Activated T-helper 1 cell treated with anti-CD3 and anti-CD28 coated beads, Interleukin-12 subunit alpha, Interleukin-12 subunit beta, Interleukin-2, Interleukin-4 antibody, amounts not matched to agents 30 ng/mL and 10 ng/mL and 1 ng/mL, durations not matched to agents 14 hours and 24 hours and 36 hours (primary cell): ENCODE measurements at regions not wholly inside any gene's neighbourhood (a gene's known extent, or its start where the extent isn't known, plus 50 kb on each side); places are given as distances from the start of the nearest gene placed in this dataset.
"Not testable (repeated sequence)": the region's sequence is repeated elsewhere in the genome, so short reads cannot be mapped to it uniquely, and the experiment has no call there.

Source experiments
- DNase-seq: peaks from one replicate; pipeline ENCODE4 v3.0.0; 2021; ENCODE audit warnings: low spot score
- H3K27ac Mint-ChIP-seq: one replicate; pipeline ENCODE4 v1.8.0; 2021; ENCODE audit warnings: mild to moderate bottlenecking, mixed read lengths
- H3K27me3 Mint-ChIP-seq: one replicate; pipeline ENCODE4 v1.8.0; 2022; ENCODE audit warnings: mild to moderate bottlenecking, moderate library complexity, mixed read lengths; ENCODE audit not compliant: insufficient read depth
- H3K36me3 Mint-ChIP-seq: one replicate; pipeline ENCODE4 v1.8.0; 2021; ENCODE audit warnings: low read depth, mixed read lengths
- H3K4me1 Mint-ChIP-seq: one replicate; pipeline ENCODE4 v1.8.0; 2021; ENCODE audit warnings: low read depth, mixed read lengths
- H3K4me3 Mint-ChIP-seq: one replicate; pipeline ENCODE4 v1.8.0; 2021; ENCODE audit warnings: mild to moderate bottlenecking, moderate library complexity, mixed read lengths
- H3K9me3 Mint-ChIP-seq: one replicate; pipeline ENCODE4 v1.8.0; 2021; ENCODE audit warnings: mixed read lengths
- intact Hi-C: fragments of 100-400 bp; cut with micrococcal nuclease; formaldehyde crosslinking; loops from one replicate; pipeline ENCODE4 v1.15.1; 2024

DNA sequence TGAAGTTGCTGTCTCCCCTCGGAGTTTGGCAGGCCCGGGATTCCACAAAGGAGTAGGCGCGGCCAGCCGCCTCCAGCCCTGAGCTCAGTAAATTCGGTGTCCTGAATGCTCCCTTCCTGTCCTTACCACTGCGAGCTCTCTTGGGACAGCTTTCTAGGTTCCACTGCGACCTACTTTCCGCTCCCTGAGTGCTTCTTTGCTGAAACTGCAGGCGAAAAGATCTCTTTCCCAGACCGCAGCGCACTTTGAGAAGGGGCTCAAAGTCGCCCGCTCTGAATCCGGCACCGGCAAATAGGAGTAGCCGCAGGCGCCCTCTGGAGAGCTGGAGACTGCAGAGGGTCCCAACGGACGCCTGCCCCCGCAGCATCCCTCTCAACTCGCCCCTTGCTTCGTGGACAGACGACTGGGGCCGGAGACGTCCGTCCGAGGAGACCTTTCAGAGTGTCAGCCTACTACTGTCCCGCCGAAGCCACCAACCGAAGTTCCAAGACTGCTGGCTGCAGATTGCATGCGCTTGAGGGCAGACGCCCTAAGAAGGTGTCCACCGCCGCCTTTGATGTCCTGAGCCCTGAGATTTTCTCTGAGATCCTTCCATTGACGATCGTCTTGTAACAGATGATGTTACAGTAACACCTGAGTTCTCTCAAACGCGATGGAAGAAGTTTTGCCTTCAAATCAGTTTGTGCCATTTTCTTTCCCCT lies 96.0 kb downstream of the ANXA2R start:
- Mint-ChIP-seq H3K4me1 (peaks cover 4% of the 10 kb centered on the region), H3K9me3 (no peaks in the 10 kb centered on the region), H3K4me3 (no peak overlapping the region), H3K36me3 (no peaks in the 10 kb centered on the region), H3K27ac (no peak overlapping the region), H3K27me3 (peaks cover 41% of the 10 kb centered on the region)
- intact Hi-C loops = no loop called here
- DNase-seq = no peak

DNA sequence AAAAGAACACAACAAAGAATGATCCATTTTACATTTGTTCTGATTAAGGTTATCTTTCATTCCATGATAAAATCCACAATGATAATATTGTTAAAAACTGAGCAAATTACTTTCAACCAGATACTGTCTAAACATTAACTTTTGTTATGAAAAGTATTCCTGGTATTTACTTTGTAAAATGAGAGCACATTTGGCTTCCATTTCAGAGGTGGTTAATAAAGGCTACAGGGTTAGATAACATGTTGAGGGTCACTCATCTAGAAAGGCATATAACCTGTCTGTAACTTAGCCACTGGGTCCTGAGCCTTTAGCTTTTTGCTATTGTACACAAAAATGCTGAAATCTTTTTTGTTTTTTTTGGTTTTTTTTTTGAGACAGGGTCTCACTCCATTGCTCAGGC lies 99.3 kb downstream of the ANXA2R start:
- H3K4me1 Mint-ChIP-seq = no peaks in the 10 kb centered on the region
- intact Hi-C loops = no loop called here
- H3K36me3 Mint-ChIP-seq = no peaks in the 10 kb centered on the region
- H3K27ac Mint-ChIP-seq = no peak overlapping the region
- H3K27me3 Mint-ChIP-seq = peaks cover 42% of the 10 kb centered on the region
- peaks cover 4% of the 10 kb centered on the region for H3K9me3 Mint-ChIP-seq
- no peak overlapping the region for H3K4me3 Mint-ChIP-seq
- DNase-seq = no peak

DNA sequence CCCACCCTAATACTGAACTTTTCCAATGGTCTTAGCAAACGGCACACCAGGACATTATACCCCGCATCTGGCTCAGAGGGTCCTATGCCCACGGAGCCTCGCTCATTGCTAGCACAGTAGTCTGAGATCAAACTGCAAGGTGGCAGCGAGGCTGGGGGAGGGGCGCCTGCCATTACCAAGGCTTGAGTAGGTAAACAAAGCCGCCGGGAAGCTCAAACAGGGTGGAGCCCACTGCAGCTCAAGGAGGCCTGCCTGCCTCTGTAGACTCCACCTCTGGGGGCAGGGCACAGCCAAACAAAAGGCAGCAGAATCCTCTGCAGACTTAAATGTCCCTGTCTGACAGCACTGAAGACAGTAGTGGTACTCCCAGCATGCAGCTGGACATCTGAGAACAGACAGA lies 108.1 kb downstream of the ANXA2R start:
- H3K9me3 Mint-ChIP-seq, intact Hi-C loops, DNase-seq, H3K36me3 Mint-ChIP-seq, H3K4me3 Mint-ChIP-seq, H3K4me1 Mint-ChIP-seq, H3K27ac Mint-ChIP-seq: not testable (repeated sequence)
- peaks cover 24% of the 10 kb centered on the region for H3K27me3 Mint-ChIP-seq

DNA sequence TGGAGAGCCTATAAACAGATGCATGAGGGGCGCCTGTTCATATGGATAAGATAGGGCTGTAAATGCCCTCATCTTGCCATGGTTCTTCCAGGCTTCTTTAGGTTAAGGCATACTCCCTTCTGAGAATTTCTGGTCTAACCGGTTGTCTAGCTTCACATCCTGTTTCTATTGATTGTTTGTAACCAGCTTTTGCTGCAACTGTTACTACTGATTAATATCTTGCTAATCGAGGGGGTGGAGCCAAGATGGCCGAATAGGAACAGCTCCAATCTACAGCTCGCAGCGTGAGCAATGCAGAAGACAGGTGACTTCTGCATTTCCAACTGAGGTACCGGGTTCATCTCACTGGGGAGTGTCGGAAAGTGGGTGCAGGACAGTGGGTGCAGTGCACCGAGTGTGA lies 108.7 kb downstream of the ANXA2R start:
- intact Hi-C loops, H3K4me3 Mint-ChIP-seq, H3K4me1 Mint-ChIP-seq, H3K9me3 Mint-ChIP-seq, H3K36me3 Mint-ChIP-seq, H3K27ac Mint-ChIP-seq, DNase-seq: not testable (repeated sequence)
- H3K27me3 Mint-ChIP-seq = peaks cover 24% of the 10 kb centered on the region

DNA sequence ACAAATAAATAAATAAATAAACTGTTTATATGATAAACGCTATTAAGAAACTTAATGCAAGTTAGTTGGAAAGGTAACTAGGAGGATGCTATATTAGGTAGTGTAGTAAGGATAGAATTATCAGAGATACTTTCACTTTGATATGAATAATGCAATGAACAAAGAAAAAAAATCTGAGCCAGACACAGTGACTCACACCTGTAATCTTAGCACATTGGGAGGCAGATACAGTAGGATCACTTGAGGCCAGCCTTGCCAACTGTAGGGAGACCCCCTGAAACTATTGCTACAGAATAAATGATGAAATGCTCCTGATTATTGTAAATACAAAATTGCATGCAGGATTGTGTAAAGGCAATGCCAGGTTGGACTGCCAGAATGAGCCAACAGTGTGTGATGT lies 109.2 kb downstream of the ANXA2R start:
- peaks cover 9% of the 10 kb centered on the region for H3K9me3 Mint-ChIP-seq
- intact Hi-C loops = no loop called here

DNA sequence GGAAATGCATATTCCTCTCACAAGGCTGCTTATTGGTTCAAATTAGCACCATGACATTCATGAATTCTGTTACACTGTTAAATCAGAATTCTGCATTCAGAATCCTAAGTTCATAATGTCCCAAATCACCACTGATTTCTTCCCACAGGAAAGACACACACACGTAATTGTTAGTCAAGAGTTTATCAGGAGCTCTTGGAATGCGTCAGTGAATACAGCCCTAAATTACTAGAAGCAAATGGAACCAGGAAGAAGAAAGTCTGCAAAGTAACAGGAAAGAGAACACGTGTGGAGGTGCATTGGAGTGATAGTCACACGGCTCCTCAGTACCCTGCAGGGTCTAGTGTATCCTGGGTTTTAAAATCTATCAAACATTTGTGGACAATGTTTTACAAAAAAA lies 110.2 kb downstream of the ANXA2R start:
- no peak for DNase-seq
- Mint-ChIP-seq H3K4me3 (no peak overlapping the region), H3K9me3 (peaks cover 9% of the 10 kb centered on the region), H3K27ac (no peak overlapping the region), H3K4me1 (no peaks in the 10 kb centered on the region), H3K36me3 (peaks cover 3% of the 10 kb centered on the region), H3K27me3 (peaks cover 16% of the 10 kb centered on the region)
- intact Hi-C loops = no loop called here

More for the DNA sequence above, 109.2 kb downstream of the ANXA2R start:
- H3K27me3 Mint-ChIP-seq = peaks cover 22% of the 10 kb centered on the region
- H3K4me1 Mint-ChIP-seq = no peaks in the 10 kb centered on the region
- H3K4me3 Mint-ChIP-seq = no peak overlapping the region
- H3K36me3 Mint-ChIP-seq = peaks cover 3% of the 10 kb centered on the region
- DNase-seq = no peak
- H3K27ac Mint-ChIP-seq = no peak overlapping the region

DNA sequence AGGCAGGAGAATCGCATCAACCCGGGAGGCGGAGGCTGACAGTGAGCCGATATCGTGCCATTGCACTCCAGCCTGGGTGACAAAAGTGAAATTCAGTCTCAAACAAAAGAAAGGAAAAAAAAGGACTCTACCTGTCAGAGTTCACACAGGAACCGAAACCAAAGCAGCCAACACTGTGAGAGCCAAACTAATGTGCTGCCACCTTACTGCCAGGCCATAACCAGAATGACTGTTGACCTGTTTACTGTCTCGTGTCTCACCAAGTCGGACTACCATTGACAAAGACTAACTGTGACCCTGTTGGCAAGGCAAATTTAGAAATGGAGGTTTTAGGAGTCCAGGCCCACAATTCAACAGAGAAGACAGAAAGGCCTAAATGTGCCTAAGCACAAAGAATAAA lies 112.4 kb downstream of the ANXA2R start:
- H3K4me1 Mint-ChIP-seq = no peaks in the 10 kb centered on the region
- H3K9me3 Mint-ChIP-seq = peaks cover 5% of the 10 kb centered on the region
- intact Hi-C loops = no loop called here
- no peak overlapping the region for H3K27ac Mint-ChIP-seq
- H3K36me3 Mint-ChIP-seq = peaks cover under 1% of the 10 kb centered on the region
- H3K27me3 Mint-ChIP-seq = peaks cover 6% of the 10 kb centered on the region
- no peak overlapping the region for H3K4me3 Mint-ChIP-seq
- no peak for DNase-seq

DNA sequence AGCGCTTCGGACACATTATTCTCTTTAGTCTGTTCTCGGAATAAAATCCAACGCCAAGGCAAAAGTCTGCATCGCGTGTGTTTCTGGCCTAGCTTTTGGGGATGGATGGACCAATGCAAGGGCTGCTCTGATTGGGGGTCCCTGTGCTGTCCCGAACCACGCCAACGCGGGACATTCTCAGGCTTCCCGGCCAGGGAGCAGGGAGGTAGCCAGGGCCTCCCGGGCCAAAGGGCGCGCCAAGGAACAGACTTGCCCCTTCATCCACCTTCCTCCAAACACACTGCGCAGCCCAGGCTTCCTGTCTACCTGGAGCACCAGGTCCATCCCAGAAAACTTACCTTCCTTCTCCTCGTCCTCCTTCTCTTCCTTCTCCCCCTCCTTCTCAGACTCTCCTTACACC lies 113.0 kb upstream of the SELENOP start:
- Mint-ChIP-seq H3K9me3 (no peaks in the 10 kb centered on the region), H3K27ac (no peak overlapping the region), H3K4me3 (no peak overlapping the region), H3K36me3 (no peaks in the 10 kb centered on the region), H3K4me1 (no peaks in the 10 kb centered on the region), H3K27me3 (no peaks in the 10 kb centered on the region)
- intact Hi-C loops = no loop called here
- no peak for DNase-seq

DNA sequence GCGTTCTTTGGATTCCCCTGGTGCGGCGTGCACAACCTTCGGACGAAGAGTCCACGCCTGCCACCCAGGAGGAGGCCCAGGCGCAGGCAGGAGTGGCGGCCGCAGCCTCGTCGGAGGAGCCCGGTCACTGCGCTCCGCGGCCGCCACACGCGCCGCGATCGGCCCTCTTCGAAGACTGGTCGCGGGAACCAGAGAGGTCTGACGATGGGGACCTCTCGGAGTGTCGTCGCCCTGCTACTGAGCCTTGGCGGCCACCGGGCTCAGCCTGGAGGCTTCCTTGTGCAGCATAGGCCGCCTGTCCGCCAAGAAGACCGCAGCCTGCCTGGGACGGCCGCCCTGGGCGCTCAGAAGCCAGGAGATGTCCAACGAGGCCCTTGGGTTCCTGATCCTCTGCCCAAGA lies 112.5 kb upstream of the SELENOP start:
- Mint-ChIP-seq H3K9me3 (no peaks in the 10 kb centered on the region), H3K27me3 (no peaks in the 10 kb centered on the region), H3K27ac (no peak overlapping the region), H3K36me3 (no peaks in the 10 kb centered on the region), H3K4me1 (no peaks in the 10 kb centered on the region), H3K4me3 (no peak overlapping the region)
- intact Hi-C loops = no loop called here
- no peak for DNase-seq

DNA sequence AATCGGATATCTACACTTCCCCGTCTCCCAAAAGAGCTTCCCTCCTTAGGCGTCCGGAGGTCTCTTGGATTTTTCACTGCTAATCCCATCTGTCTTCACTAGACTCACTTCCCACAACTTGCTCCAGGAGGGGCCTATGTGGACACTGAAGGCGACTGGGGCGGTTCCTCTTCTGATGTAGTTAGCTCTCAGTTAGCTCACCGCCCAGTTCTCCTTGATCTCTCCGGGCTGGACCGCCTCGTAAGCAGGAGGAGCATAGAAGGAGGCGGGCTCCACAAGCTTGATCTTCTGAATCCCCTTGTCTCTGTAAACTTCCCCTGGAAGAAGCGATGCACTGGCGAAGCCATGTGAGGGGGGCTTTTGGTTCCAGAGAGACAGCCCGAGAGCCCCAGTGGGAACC lies 112.0 kb upstream of the SELENOP start:
- DNase-seq = no peak
- Mint-ChIP-seq H3K27ac (no peak overlapping the region), H3K36me3 (no peaks in the 10 kb centered on the region), H3K9me3 (no peaks in the 10 kb centered on the region), H3K4me1 (no peaks in the 10 kb centered on the region), H3K27me3 (peaks cover 1% of the 10 kb centered on the region), H3K4me3 (no peak overlapping the region)
- intact Hi-C loops = no loop called here

DNA sequence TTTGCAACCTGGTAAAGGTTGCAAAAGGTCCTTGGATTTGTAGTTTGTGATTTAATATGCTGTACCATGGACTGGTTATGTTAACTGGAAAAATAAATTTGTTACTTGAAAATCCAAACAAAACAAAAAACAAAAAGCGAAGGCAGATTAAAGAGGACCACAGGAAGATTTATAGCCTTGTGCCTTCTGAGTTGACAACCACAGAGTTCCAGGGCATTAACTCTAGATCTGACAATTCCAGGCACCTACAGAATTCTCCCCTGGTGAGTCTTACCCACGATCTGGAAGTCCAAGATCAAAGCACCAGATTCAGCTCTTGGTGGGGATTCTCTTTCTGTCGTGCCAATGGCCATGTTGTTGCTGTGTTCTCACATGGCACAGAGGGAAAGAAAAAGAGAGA lies 107.9 kb upstream of the SELENOP start:
- Mint-ChIP-seq H3K4me3 (no peak overlapping the region), H3K27me3 (peaks cover 5% of the 10 kb centered on the region), H3K9me3 (no peaks in the 10 kb centered on the region), H3K4me1 (no peaks in the 10 kb centered on the region), H3K27ac (no peak overlapping the region), H3K36me3 (no peaks in the 10 kb centered on the region)
- intact Hi-C loops = no loop called here
- DNase-seq = no peak

DNA sequence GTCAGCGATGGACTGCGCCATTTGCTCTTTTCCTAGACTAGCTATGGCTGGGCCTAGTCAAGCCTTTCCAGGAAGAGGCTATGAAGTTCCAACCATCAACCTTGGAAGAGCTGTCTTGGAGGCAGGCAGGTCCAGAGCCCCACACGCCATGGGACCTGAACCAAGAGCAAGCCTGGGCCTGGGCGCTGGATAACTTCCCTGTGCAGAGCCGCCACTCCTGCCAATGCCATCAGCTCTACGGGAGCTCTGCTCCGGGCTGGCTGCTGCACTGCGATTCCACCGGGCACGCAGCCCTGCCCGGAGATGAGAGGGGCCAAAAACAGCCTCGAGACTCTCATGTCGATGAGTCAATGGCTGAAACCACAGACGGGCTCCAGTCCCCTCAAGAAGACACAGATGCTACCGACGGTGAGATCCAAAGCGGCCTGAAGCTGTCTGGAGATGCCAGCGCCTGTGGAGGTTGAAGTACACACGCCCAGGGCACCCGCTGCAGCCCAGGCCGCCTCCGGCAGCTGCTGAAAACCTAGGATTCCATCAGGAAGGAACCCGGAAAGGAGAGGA lies 103.7 kb upstream of the SELENOP start:
- H3K4me1 Mint-ChIP-seq = no peaks in the 10 kb centered on the region
- no peaks in the 10 kb centered on the region for H3K36me3 Mint-ChIP-seq
- intact Hi-C loops = no loop called here
- H3K27me3 Mint-ChIP-seq = peaks cover 5% of the 10 kb centered on the region
- no peak overlapping the region for H3K4me3 Mint-ChIP-seq
- H3K9me3 Mint-ChIP-seq = no peaks in the 10 kb centered on the region
- DNase-seq = no peak
- H3K27ac Mint-ChIP-seq = no peak overlapping the region

DNA sequence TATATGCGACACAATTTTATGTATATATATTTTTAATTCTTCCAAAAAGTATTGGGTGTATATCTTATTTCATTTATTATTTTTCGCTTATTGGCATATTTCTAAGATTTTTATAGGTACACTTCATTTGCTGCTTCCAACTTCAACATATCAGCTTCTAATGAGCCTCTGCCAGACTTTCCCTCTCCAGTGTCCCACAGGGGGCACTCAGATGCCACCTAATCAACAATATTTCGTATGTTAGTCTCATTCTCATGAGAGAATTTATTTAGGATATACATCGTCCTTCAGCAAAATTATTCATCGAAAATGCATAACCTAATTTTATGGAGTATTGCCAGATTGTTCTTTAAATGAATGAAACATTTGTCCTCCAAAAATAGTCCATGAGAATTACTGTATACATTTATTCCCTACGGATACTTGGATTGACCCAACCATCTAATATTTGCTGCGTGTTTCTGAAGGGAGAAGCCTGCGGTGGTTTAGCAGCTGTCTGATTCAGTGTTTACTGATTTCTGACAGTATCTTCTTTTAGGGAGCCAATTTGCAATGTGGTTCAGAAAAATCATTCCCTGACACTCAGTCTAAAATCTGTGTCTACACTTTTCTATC lies 100.6 kb upstream of the SELENOP start:
- Mint-ChIP-seq H3K4me3 (no peak overlapping the region), H3K9me3 (no peaks in the 10 kb centered on the region), H3K36me3 (no peaks in the 10 kb centered on the region), H3K27ac (no peak overlapping the region), H3K27me3 (peaks cover 9% of the 10 kb centered on the region), H3K4me1 (peaks cover 12% of the 10 kb centered on the region)
- DNase-seq = no peak
- intact Hi-C loops = no loop called here
